ENCODE measurements at regions not wholly inside any gene's neighbourhood (a gene's known extent, or its start where the extent isn't known, plus 50 kb on each side); places are given as distances from the start of the nearest gene placed in this dataset.

- no peak for DNase-seq (ENCODE audit: extremely low read depth in 1 of 2, low read depth in 1 of 2)
Measured at GRCh38 chr3:31135546-31135945, 241.1 kb upstream of the GADL1 start.

- DNase-seq (ENCODE audit: extremely low read depth in 1 of 2, low read depth in 1 of 2) = no peak
Measured at GRCh38 chr3:31137718-31138465, 243.4 kb upstream of the GADL1 start.

GRCh38 chr3:31140470-31140869 is 246.0 kb upstream of the GADL1 start:
- no peak for DNase-seq (ENCODE audit: extremely low read depth in 1 of 2, low read depth in 1 of 2)

GRCh38 chr3:31142139-31142538 is 247.7 kb upstream of the GADL1 start:
- no peak for DNase-seq (ENCODE audit: extremely low read depth in 1 of 2, low read depth in 1 of 2)

- no peak for DNase-seq (ENCODE audit: extremely low read depth in 1 of 2, low read depth in 1 of 2)
Measured at GRCh38 chr3:31142543-31142942, 248.1 kb upstream of the GADL1 start.

- DNase-seq (ENCODE audit: extremely low read depth in 1 of 2, low read depth in 1 of 2) = no peak
Measured at GRCh38 chr3:31145062-31145461, 250.6 kb upstream of the GADL1 start.

- DNase-seq (ENCODE audit: extremely low read depth in 1 of 2, low read depth in 1 of 2) = no peak
Measured at GRCh38 chr3:31147550-31147949, 253.1 kb upstream of the GADL1 start.

GRCh38 chr3:31157047-31157694 is 262.7 kb upstream of the GADL1 start:
- no peak for DNase-seq (ENCODE audit: extremely low read depth in 1 of 2, low read depth in 1 of 2)

GRCh38 chr3:31157893-31158620 is 263.6 kb upstream of the GADL1 start:
- DNase-seq (ENCODE audit: extremely low read depth in 1 of 2, low read depth in 1 of 2) = no peak

GRCh38 chr3:31159331-31160039 is 265.0 kb upstream of the GADL1 start:
- no peak for DNase-seq (ENCODE audit: extremely low read depth in 1 of 2, low read depth in 1 of 2)

GRCh38 chr3:31161889-31162288 is 267.4 kb upstream of the GADL1 start:
- no peak for DNase-seq (ENCODE audit: extremely low read depth in 1 of 2, low read depth in 1 of 2)

- no peak for DNase-seq (ENCODE audit: extremely low read depth in 1 of 2, low read depth in 1 of 2)
Measured at GRCh38 chr3:31164381-31164780, 269.9 kb upstream of the GADL1 start.

- DNase-seq (ENCODE audit: extremely low read depth in 1 of 2, low read depth in 1 of 2) = no peak
Measured at GRCh38 chr3:31165399-31165860, 271.0 kb upstream of the GADL1 start.

GRCh38 chr3:31166249-31166885 is 271.9 kb upstream of the GADL1 start:
- no peak for DNase-seq (ENCODE audit: extremely low read depth in 1 of 2, low read depth in 1 of 2)

GRCh38 chr3:31167666-31168065 is 273.2 kb upstream of the GADL1 start:
- DNase-seq (ENCODE audit: extremely low read depth in 1 of 2, low read depth in 1 of 2) = no peak

GRCh38 chr3:31170932-31171670 is 276.6 kb upstream of the GADL1 start:
- DNase-seq (ENCODE audit: extremely low read depth in 1 of 2, low read depth in 1 of 2) = no peak

GRCh38 chr3:31172336-31172735 is 277.9 kb upstream of the GADL1 start:
- DNase-seq (ENCODE audit: extremely low read depth in 1 of 2, low read depth in 1 of 2) = no peak

GRCh38 chr3:31173118-31173718 is 278.8 kb upstream of the GADL1 start:
- no peak for DNase-seq (ENCODE audit: extremely low read depth in 1 of 2, low read depth in 1 of 2)

GRCh38 chr3:31174079-31174478 is 279.6 kb upstream of the GADL1 start:
- DNase-seq (ENCODE audit: extremely low read depth in 1 of 2, low read depth in 1 of 2) = no peak

- no peak for DNase-seq (ENCODE audit: extremely low read depth in 1 of 2, low read depth in 1 of 2)
Measured at GRCh38 chr3:31176045-31176444, 281.6 kb upstream of the GADL1 start.
